ENCODE measurements at regions not wholly inside any gene's neighbourhood (a gene's known extent, or its start where the extent isn't known, plus 50 kb on each side); places are given as distances from the start of the nearest gene placed in this dataset.

GRCh38 chr18:78399992-78400503 lies 579.6 kb upstream of the SALL3 start:
- ATAC-seq (replicated peaks in 1 of 4) (no peak), DNase-seq (no peak)
- Mint-ChIP-seq H3K27ac (no peak overlapping the region), H3K27me3 (peaks cover 0 to 3% of the 10 kb centered on the region in 2 donors), H3K4me1 (no peaks in the 10 kb centered on the region), H3K9me3 (peaks cover 4 to 5% (median 5%) of the 10 kb centered on the region in 3 donors), H3K36me3 (no peaks in the 10 kb centered on the region), H3K4me3 (no peak overlapping the region)
- WGBS (ENCODE audit: insufficient coverage): 87% methylated on average over 22 of the region's 25 CpGs
- H3K9me3 ChIP-seq: no peaks in the 10 kb centered on the region
- H3K27me3 ChIP-seq (replicated peaks in 1 of 2; ENCODE audit: control insufficient read depth in 2 of 2, extremely low read depth in 1 of 2, insufficient read depth in 2 of 2, low read length in 1 of 2): peaks cover 0 to 10% of the 10 kb centered on the region in 2 experiments
- no peak overlapping the region for H3K27ac ChIP-seq (ENCODE audit: low read length)
- ChIA-PET POLR2A (no interaction called here), CTCF (no interaction called here)
- H3K4me1 ChIP-seq (ENCODE audit: control insufficient read depth in 1 of 2, extremely low read depth in 1 of 2, insufficient read depth in 2 of 2, low read length in 2 of 2): no peaks in the 10 kb centered on the region
- no peak overlapping the region for H3K4me3 ChIP-seq (ENCODE audit: control insufficient read depth in 1 of 2, extremely low read depth in 1 of 2, low read length in 1 of 2)
- H3K36me3 ChIP-seq (ENCODE audit: control insufficient read depth in 2 of 2, extremely low read depth in 1 of 2, insufficient read depth in 1 of 2, low read length in 1 of 2): no peaks in the 10 kb centered on the region

GRCh38 chr18:78402440-78402839 lies 577.2 kb upstream of the SALL3 start:
- CTCF ChIA-PET: no interaction called here

GRCh38 chr18:78402966-78403365 lies 576.7 kb upstream of the SALL3 start:
- Mint-ChIP-seq H3K27me3 (peaks cover 0 to 6% of the 10 kb centered on the region in 2 donors), H3K9me3 (peaks cover 0 to 4% (median 0%) of the 10 kb centered on the region in 3 donors), H3K36me3 (no peaks in the 10 kb centered on the region), H3K4me1 (peaks cover 11 to 15% (median 13%) of the 10 kb centered on the region in 3 donors), H3K4me3 (no peak overlapping the region), H3K27ac (no peak overlapping the region)
- DNase-seq: no peak
- 82% methylated on average over 6 of the region's 7 CpGs for WGBS (ENCODE audit: insufficient coverage)
- ChIA-PET CTCF (no interaction called here), POLR2A (no interaction called here)
- H3K9me3 ChIP-seq: no peaks in the 10 kb centered on the region
- H3K4me3 ChIP-seq (ENCODE audit: control insufficient read depth in 1 of 2, extremely low read depth in 1 of 2, low read length in 1 of 2): no peak overlapping the region
- no peak overlapping the region for H3K27ac ChIP-seq (ENCODE audit: low read length)
- ATAC-seq (replicated peaks in 1 of 4): no peak
- peaks cover 0 to 2% of the 10 kb centered on the region in 2 experiments for H3K4me1 ChIP-seq (ENCODE audit: control insufficient read depth in 1 of 2, extremely low read depth in 1 of 2, insufficient read depth in 2 of 2, low read length in 2 of 2)
- peaks cover 0 to 10% of the 10 kb centered on the region in 2 experiments for H3K27me3 ChIP-seq (replicated peaks in 1 of 2; ENCODE audit: control insufficient read depth in 2 of 2, extremely low read depth in 1 of 2, insufficient read depth in 2 of 2, low read length in 1 of 2)
- H3K36me3 ChIP-seq (ENCODE audit: control insufficient read depth in 2 of 2, extremely low read depth in 1 of 2, insufficient read depth in 1 of 2, low read length in 1 of 2): no peaks in the 10 kb centered on the region

More at GRCh38 chr18:78402440-78402839, 577.2 kb upstream of the SALL3 start:
- no peak overlapping the region for H3K27ac Mint-ChIP-seq
- Histone ChIP-seq H3K27ac (ENCODE audit: low read length) (no peak overlapping the region), H3K27me3 (replicated peaks in 1 of 2; ENCODE audit: control insufficient read depth in 2 of 2, extremely low read depth in 1 of 2, insufficient read depth in 2 of 2, low read length in 1 of 2) (peaks cover 0 to 10% of the 10 kb centered on the region in 2 experiments), H3K4me3 (ENCODE audit: control insufficient read depth in 1 of 2, extremely low read depth in 1 of 2, low read length in 1 of 2) (no peak overlapping the region), H3K36me3 (ENCODE audit: control insufficient read depth in 2 of 2, extremely low read depth in 1 of 2, insufficient read depth in 1 of 2, low read length in 1 of 2) (no peaks in the 10 kb centered on the region), H3K4me1 (ENCODE audit: control insufficient read depth in 1 of 2, extremely low read depth in 1 of 2, insufficient read depth in 2 of 2, low read length in 2 of 2) (peaks cover 0 to 1% of the 10 kb centered on the region in 2 experiments), H3K9me3 (no peaks in the 10 kb centered on the region)
- peaks cover 9 to 11% (median 9%) of the 10 kb centered on the region in 3 donors for H3K4me1 Mint-ChIP-seq
- H3K9me3 Mint-ChIP-seq: peaks cover 2 to 4% (median 4%) of the 10 kb centered on the region in 3 donors
- ATAC-seq (replicated peaks in 1 of 4) (no peak), DNase-seq (no peak)
- WGBS (ENCODE audit: insufficient coverage): 69% methylated on average over 7 of the region's 7 CpGs
- POLR2A ChIA-PET: no interaction called here
- H3K36me3 Mint-ChIP-seq: no peaks in the 10 kb centered on the region
- peaks cover 0 to 6% of the 10 kb centered on the region in 2 donors for H3K27me3 Mint-ChIP-seq
- H3K4me3 Mint-ChIP-seq: no peak overlapping the region

GRCh38 chr18:78403371-78403770 lies 576.2 kb upstream of the SALL3 start:
- H3K27ac ChIP-seq (ENCODE audit: low read length): no peak overlapping the region
- no peak for DNase-seq
- no peaks in the 10 kb centered on the region for H3K9me3 ChIP-seq
- ChIA-PET CTCF (no interaction called here), POLR2A (no interaction called here)
- Mint-ChIP-seq H3K27me3 (peaks cover 0 to 6% of the 10 kb centered on the region in 2 donors), H3K4me1 (peaks cover 13 to 17% (median 16%) of the 10 kb centered on the region in 3 donors), H3K4me3 (no peak overlapping the region), H3K27ac (no peak overlapping the region), H3K9me3 (peaks cover 0 to 4% (median 0%) of the 10 kb centered on the region in 3 donors), H3K36me3 (no peaks in the 10 kb centered on the region)
- 75% methylated on average over 8 of the region's 9 CpGs for WGBS (ENCODE audit: insufficient coverage)
- no peak overlapping the region for H3K4me3 ChIP-seq (ENCODE audit: control insufficient read depth in 1 of 2, extremely low read depth in 1 of 2, low read length in 1 of 2)
- peaks cover 0 to 2% of the 10 kb centered on the region in 2 experiments for H3K4me1 ChIP-seq (ENCODE audit: control insufficient read depth in 1 of 2, extremely low read depth in 1 of 2, insufficient read depth in 2 of 2, low read length in 2 of 2)
- peaks cover 0 to 10% of the 10 kb centered on the region in 2 experiments for H3K27me3 ChIP-seq (replicated peaks in 1 of 2; ENCODE audit: control insufficient read depth in 2 of 2, extremely low read depth in 1 of 2, insufficient read depth in 2 of 2, low read length in 1 of 2)
- ATAC-seq (replicated peaks in 1 of 4): no peak
- no peaks in the 10 kb centered on the region for H3K36me3 ChIP-seq (ENCODE audit: control insufficient read depth in 2 of 2, extremely low read depth in 1 of 2, insufficient read depth in 1 of 2, low read length in 1 of 2)

- DNase-seq: no peak
- Histone ChIP-seq H3K9me3 (no peaks in the 10 kb centered on the region), H3K4me3 (ENCODE audit: control insufficient read depth in 1 of 2, extremely low read depth in 1 of 2, low read length in 1 of 2) (no peak overlapping the region), H3K36me3 (ENCODE audit: control insufficient read depth in 2 of 2, extremely low read depth in 1 of 2, insufficient read depth in 1 of 2, low read length in 1 of 2) (no peaks in the 10 kb centered on the region), H3K27ac (ENCODE audit: low read length) (no peak overlapping the region), H3K27me3 (replicated peaks in 1 of 2; ENCODE audit: control insufficient read depth in 2 of 2, extremely low read depth in 1 of 2, insufficient read depth in 2 of 2, low read length in 1 of 2) (peaks cover 0 to 10% of the 10 kb centered on the region in 2 experiments), H3K4me1 (ENCODE audit: control insufficient read depth in 1 of 2, extremely low read depth in 1 of 2, insufficient read depth in 2 of 2, low read length in 2 of 2) (peaks cover 0 to 2% of the 10 kb centered on the region in 2 experiments)
- Mint-ChIP-seq H3K9me3 (peaks cover 0 to 4% (median 0%) of the 10 kb centered on the region in 3 donors), H3K36me3 (no peaks in the 10 kb centered on the region), H3K4me3 (no peak overlapping the region), H3K27me3 (peaks cover 0 to 6% of the 10 kb centered on the region in 2 donors), H3K4me1 (peaks cover 13 to 17% (median 16%) of the 10 kb centered on the region in 3 donors), H3K27ac (no peak overlapping the region)
- 81% methylated on average over 15 of the region's 16 CpGs for WGBS (ENCODE audit: insufficient coverage)
- no peak for ATAC-seq (replicated peaks in 1 of 4)
- ChIA-PET CTCF (no interaction called here), POLR2A (no interaction called here)
Observed at GRCh38 chr18:78405763-78406162, 573.9 kb upstream of the SALL3 start.

- Histone ChIP-seq H3K4me3 (ENCODE audit: control insufficient read depth in 1 of 2, extremely low read depth in 1 of 2, low read length in 1 of 2) (no peak overlapping the region), H3K4me1 (ENCODE audit: control insufficient read depth in 1 of 2, extremely low read depth in 1 of 2, insufficient read depth in 2 of 2, low read length in 2 of 2) (peaks cover 0 to 2% of the 10 kb centered on the region in 2 experiments), H3K27me3 (replicated peaks in 1 of 2; ENCODE audit: control insufficient read depth in 2 of 2, extremely low read depth in 1 of 2, insufficient read depth in 2 of 2, low read length in 1 of 2) (peaks cover 0 to 9% of the 10 kb centered on the region in 2 experiments), H3K27ac (ENCODE audit: low read length) (no peak overlapping the region), H3K9me3 (no peaks in the 10 kb centered on the region), H3K36me3 (ENCODE audit: control insufficient read depth in 2 of 2, extremely low read depth in 1 of 2, insufficient read depth in 1 of 2, low read length in 1 of 2) (no peaks in the 10 kb centered on the region)
- CTCF ChIA-PET: no interaction called here
- POLR2A ChIA-PET: no interaction called here
- Mint-ChIP-seq H3K4me3 (peak overlapping the region in 2 of 3 donors; percentile 11 to 17), H3K4me1 (peaks cover 13 to 17% (median 16%) of the 10 kb centered on the region in 3 donors), H3K36me3 (no peaks in the 10 kb centered on the region), H3K27me3 (peaks cover 0 to 6% of the 10 kb centered on the region in 2 donors), H3K9me3 (peaks cover 0 to 4% (median 0%) of the 10 kb centered on the region in 3 donors), H3K27ac (no peak overlapping the region)
- WGBS (ENCODE audit: insufficient coverage): 50% methylated on average over 11 of the region's 16 CpGs
- ATAC-seq (replicated peaks in 1 of 4): peak in 2 of 4 experiments; percentile 47 to 52
- DNase-seq: no peak
Observed at GRCh38 chr18:78406743-78407465, 572.7 kb upstream of the SALL3 start.
